ENCODE measurements at regions not wholly inside any gene's neighbourhood (a gene's known extent, or its start where the extent isn't known, plus 50 kb on each side); places are given as distances from the start of the nearest gene placed in this dataset.

GRCh38 chr16:8184854-8185253 is 405.5 kb downstream of the TMEM114 start:
- Mint-ChIP-seq H3K27me3 (no peaks in the 10 kb centered on the region), H3K4me1 (no peaks in the 10 kb centered on the region), H3K27ac (no peak overlapping the region), H3K36me3 (no peaks in the 10 kb centered on the region), H3K9me3 (peaks cover 23% of the 10 kb centered on the region), H3K4me3 (no peak overlapping the region)
- CTCF ChIA-PET = no interaction called here
- DNase-seq = no peak

DNA sequence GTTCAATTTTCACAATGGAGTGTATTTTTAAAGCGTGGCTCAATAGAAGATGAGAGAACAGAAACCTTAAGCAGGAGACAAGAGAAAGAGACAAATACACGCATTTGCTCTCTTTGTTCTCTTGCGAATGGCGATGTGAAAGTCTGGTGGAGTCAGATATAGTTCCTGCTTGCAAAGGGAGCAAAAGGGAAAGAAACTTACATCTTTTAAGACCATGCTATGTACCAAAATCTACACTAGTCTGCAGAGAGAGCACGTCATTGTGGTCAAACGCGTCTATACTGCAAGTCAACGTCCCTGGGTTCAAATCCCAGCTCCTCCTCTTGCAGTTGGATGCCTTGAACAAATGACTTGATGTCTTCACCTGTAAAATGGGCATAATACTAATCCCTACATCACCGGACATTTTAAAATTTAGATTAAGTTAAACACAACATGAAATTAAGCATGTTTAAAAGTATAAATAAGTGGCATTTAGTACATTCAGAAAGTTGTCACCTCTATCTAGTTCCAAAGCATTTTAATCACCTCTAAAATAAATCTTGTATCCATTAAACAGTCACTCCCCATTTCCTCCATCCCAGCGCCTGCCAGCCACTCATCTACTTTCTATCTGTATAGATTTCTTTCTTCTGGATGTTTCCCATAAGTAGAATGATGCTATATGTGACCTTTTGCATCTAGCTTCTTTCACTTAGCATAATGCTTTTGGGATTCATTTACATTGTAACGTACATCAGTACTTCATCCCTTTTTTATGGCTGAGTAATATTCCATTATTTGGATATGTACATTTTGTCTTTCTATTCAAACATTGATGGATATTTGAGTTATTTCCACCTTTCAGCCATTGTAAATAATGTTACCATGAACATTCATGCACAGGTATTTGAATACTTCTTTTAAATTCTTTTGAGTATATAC is 406.9 kb downstream of the TMEM114 start:
- no peaks in the 10 kb centered on the region for H3K27me3 Mint-ChIP-seq
- no peaks in the 10 kb centered on the region for H3K36me3 Mint-ChIP-seq
- CTCF ChIA-PET = no interaction called here
- no peak overlapping the region for H3K4me3 Mint-ChIP-seq
- no peak for DNase-seq
- no peaks in the 10 kb centered on the region for H3K4me1 Mint-ChIP-seq
- no peak overlapping the region for H3K27ac Mint-ChIP-seq
- peaks cover 19% of the 10 kb centered on the region for H3K9me3 Mint-ChIP-seq

DNA sequence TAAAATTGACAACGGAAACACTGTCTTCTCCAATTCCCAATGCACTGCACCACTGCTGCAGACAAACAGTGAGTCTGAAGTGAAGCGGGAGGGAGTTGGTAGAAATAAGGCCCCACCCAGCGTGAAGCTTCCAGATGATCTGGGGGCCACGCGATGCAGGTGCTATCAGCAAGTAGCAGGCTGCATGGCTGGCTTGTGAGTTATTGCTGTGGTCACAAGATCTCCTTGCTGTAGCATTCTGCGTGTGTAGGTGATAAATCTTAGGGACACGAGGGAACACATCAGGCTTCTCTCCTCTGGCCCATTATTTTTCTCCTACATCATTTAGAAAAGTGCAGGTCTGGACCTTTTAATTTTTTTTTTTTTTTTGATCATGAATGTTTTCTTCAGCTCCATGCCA is 407.6 kb downstream of the TMEM114 start:
- Mint-ChIP-seq H3K4me1 (no peaks in the 10 kb centered on the region), H3K9me3 (peaks cover 18% of the 10 kb centered on the region), H3K4me3 (no peak overlapping the region), H3K36me3 (no peaks in the 10 kb centered on the region), H3K27ac (no peak overlapping the region), H3K27me3 (no peaks in the 10 kb centered on the region)
- DNase-seq = no peak
- CTCF ChIA-PET = no interaction called here

DNA sequence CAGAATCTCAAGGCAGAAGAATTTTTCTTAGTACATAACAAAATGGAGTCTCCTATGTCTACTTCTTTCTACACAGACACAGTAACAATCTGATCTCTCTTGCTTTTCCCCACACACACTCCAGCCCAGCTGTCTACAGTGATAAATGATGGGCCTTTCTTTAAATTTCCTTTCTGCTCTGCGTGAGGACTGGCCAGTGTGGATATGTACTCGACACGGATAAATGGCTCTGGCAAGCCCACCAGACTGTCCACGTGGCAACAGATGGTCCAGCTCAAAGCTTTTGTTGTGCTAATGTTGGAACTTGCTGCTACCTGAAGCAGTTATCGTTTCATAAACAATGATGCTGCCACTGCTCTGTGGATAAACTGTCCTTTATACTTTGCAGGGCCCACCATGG is 410.7 kb downstream of the TMEM114 start:
- Mint-ChIP-seq H3K4me1 (no peaks in the 10 kb centered on the region), H3K27me3 (no peaks in the 10 kb centered on the region), H3K9me3 (peaks cover 9% of the 10 kb centered on the region), H3K27ac (no peak overlapping the region), H3K36me3 (no peaks in the 10 kb centered on the region), H3K4me3 (no peak overlapping the region)
- CTCF ChIA-PET = interaction anchor here (0.5 kb wide), 1 partner anchor 288 kb away, joined by 3 read pairs; no protein-coding TSS in a partner anchor
- DNase-seq = no peak

- peaks cover 3% of the 10 kb centered on the region for H3K9me3 Mint-ChIP-seq
- H3K4me1 Mint-ChIP-seq = no peaks in the 10 kb centered on the region
- H3K4me3 Mint-ChIP-seq = no peak overlapping the region
- no peak overlapping the region for H3K27ac Mint-ChIP-seq
- no peaks in the 10 kb centered on the region for H3K27me3 Mint-ChIP-seq
- CTCF ChIA-PET = no interaction called here
- H3K36me3 Mint-ChIP-seq = no peaks in the 10 kb centered on the region
- DNase-seq = no peak
These were observed 412.0 kb downstream of the TMEM114 start for GRCh38 chr16:8178271-8178670.

- DNase-seq = no peak
- Mint-ChIP-seq H3K27ac (no peak overlapping the region), H3K27me3 (no peaks in the 10 kb centered on the region), H3K4me3 (no peak overlapping the region), H3K9me3 (peaks cover 7% of the 10 kb centered on the region), H3K4me1 (no peaks in the 10 kb centered on the region), H3K36me3 (no peaks in the 10 kb centered on the region)
- CTCF ChIA-PET = no interaction called here
These were observed 414.9 kb downstream of the TMEM114 start for GRCh38 chr16:8175411-8175810.

GRCh38 chr16:8173111-8173644 is 417.1 kb downstream of the TMEM114 start:
- CTCF ChIA-PET = interaction anchor here (0.5 to 0.6 kb wide), 2 partner anchors 13 to 1489 kb away, joined by 3 to 7 read pairs; no protein-coding TSS in a partner anchor
- H3K27me3 Mint-ChIP-seq = no peaks in the 10 kb centered on the region
- no peaks in the 10 kb centered on the region for H3K4me1 Mint-ChIP-seq
- H3K9me3 Mint-ChIP-seq = peaks cover 14% of the 10 kb centered on the region
- peak; percentile 37 for DNase-seq
- no peaks in the 10 kb centered on the region for H3K36me3 Mint-ChIP-seq
- no peak overlapping the region for H3K27ac Mint-ChIP-seq
- no peak overlapping the region for H3K4me3 Mint-ChIP-seq

- H3K9me3 Mint-ChIP-seq = peaks cover 18% of the 10 kb centered on the region
- H3K27me3 Mint-ChIP-seq = no peaks in the 10 kb centered on the region
- no peak overlapping the region for H3K27ac Mint-ChIP-seq
- H3K36me3 Mint-ChIP-seq = no peaks in the 10 kb centered on the region
- H3K4me3 Mint-ChIP-seq = no peak overlapping the region
- no peak for DNase-seq
- H3K4me1 Mint-ChIP-seq = no peaks in the 10 kb centered on the region
- CTCF ChIA-PET = interaction anchor here (0.5 kb wide), 1 partner anchor 12 kb away, joined by 3 read pairs; no protein-coding TSS in a partner anchor
These were observed 417.8 kb downstream of the TMEM114 start for GRCh38 chr16:8172551-8172950.

DNA sequence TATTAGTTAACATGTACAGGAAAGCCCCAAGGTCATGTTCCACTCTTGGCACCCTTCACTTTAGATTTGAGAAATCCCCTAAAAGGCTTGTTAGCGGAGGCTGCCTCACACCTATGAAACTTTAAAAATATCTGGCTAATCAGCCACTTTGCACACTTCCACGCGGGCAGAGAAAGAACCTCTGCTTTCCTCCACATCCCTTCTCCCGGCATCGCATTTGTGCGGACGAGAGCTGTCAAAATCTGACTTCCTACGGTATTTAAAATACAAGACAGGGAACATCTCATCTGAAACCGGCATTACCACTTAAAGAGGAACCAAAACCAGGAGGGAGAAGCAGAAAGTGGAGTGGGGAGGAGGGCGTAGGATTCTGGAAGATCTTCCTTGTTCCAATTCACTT is 422.3 kb downstream of the TMEM114 start:
- Mint-ChIP-seq H3K4me3 (no peak overlapping the region), H3K4me1 (no peaks in the 10 kb centered on the region), H3K27me3 (no peaks in the 10 kb centered on the region), H3K27ac (no peak overlapping the region), H3K9me3 (peaks cover 29% of the 10 kb centered on the region), H3K36me3 (no peaks in the 10 kb centered on the region)
- CTCF ChIA-PET = no interaction called here
- no peak for DNase-seq

DNA sequence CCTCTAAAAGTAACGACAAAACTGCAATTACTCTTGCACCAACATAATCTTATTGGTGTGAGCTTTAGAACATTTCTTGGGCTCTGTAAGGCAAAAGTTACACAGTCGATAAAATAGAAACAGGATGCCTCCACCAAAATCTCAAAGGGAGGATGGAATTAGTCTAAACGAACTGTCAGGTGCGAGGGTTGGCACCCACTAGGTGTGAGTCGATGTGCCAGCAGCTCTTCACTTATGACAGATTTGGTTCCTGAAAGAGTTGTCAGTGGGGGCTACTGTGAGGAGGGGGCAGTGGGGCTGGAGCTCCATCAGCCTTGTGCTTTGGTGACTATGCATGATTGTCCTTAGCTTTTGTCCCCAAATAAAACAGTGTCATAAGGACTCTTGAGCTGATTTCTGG is 422.9 kb downstream of the TMEM114 start:
- Mint-ChIP-seq H3K4me3 (no peak overlapping the region), H3K27me3 (no peaks in the 10 kb centered on the region), H3K36me3 (no peaks in the 10 kb centered on the region), H3K9me3 (peaks cover 32% of the 10 kb centered on the region), H3K27ac (no peak overlapping the region), H3K4me1 (no peaks in the 10 kb centered on the region)
- CTCF ChIA-PET = no interaction called here
- no peak for DNase-seq

DNA sequence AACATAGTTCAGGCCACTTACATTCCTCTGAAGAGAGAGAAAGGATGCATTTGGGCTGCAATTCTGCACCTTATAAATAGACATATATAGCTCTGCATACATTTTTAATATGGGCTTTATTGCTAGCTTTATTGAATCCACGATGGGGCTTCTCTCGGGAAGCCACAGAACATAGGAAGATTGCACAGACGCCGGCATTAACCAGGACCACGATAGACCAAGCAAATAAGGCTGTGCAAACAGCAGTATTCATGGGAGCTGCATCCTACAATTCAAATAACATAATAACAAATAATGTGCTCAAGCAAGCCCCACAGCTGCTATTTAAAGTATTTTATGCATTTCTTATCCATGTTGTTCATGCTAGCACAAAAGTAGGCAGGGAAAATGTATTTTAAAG is 432.3 kb downstream of the TMEM114 start:
- H3K27me3 Mint-ChIP-seq = no peaks in the 10 kb centered on the region
- H3K9me3 Mint-ChIP-seq = peaks cover 27% of the 10 kb centered on the region
- no peak for DNase-seq
- H3K4me1 Mint-ChIP-seq = no peaks in the 10 kb centered on the region
- no peaks in the 10 kb centered on the region for H3K36me3 Mint-ChIP-seq
- CTCF ChIA-PET = no interaction called here
- H3K27ac Mint-ChIP-seq = no peak overlapping the region
- no peak overlapping the region for H3K4me3 Mint-ChIP-seq

DNA sequence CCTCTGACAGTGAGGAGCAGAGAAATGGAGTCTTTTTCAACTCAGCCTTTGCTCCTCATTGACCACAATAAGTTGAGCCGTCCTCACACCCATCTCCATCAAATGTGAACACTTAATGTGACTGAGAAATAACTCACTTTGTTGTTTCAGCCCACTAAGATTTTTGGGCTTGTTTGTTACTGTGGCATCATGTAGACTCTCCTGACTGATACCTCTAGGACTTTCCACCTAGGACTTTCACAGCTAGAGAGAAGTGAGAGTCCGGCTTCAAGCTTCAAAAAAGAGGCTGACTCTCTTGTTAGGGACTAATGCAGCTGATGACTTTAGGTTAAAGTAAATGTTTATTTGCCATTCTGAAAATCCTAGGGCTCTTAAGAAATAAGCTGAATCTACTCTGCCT is 435.0 kb downstream of the TMEM114 start:
- no peak overlapping the region for H3K4me3 Mint-ChIP-seq
- DNase-seq = no peak
- no peaks in the 10 kb centered on the region for H3K27me3 Mint-ChIP-seq
- H3K4me1 Mint-ChIP-seq = no peaks in the 10 kb centered on the region
- CTCF ChIA-PET = no interaction called here
- no peak overlapping the region for H3K27ac Mint-ChIP-seq
- H3K36me3 Mint-ChIP-seq = no peaks in the 10 kb centered on the region
- H3K9me3 Mint-ChIP-seq = peaks cover 29% of the 10 kb centered on the region

- DNase-seq = no peak
- H3K4me1 Mint-ChIP-seq = no peaks in the 10 kb centered on the region
- no peak overlapping the region for H3K4me3 Mint-ChIP-seq
- H3K9me3 Mint-ChIP-seq = peaks cover 25% of the 10 kb centered on the region
- H3K27ac Mint-ChIP-seq = no peak overlapping the region
- no peaks in the 10 kb centered on the region for H3K27me3 Mint-ChIP-seq
- CTCF ChIA-PET = no interaction called here
- H3K36me3 Mint-ChIP-seq = no peaks in the 10 kb centered on the region
These were observed 443.9 kb downstream of the TMEM114 start for GRCh38 chr16:8146256-8147012.

DNA sequence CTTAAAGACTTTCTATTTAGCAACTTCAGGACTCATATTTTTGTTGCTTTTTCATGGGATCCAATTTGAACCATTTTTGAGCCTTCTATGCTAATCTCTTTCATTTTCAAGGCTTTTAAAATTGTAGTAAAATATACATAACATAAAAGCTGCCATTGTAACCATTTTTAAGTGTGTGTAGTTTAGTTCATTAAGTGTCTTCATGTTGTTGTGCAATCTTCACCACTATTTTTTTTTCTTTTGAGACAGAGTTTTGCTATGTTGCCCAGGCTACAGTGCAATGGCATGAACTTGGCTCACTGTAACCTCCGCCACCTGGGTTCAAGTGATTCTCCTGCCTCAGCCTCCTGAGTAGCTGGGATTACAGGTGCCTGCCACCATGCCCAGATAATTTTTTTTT is 451.6 kb downstream of the TMEM114 start:
- H3K36me3 Mint-ChIP-seq = no peaks in the 10 kb centered on the region
- no peak overlapping the region for H3K4me3 Mint-ChIP-seq
- DNase-seq = no peak
- no peaks in the 10 kb centered on the region for H3K4me1 Mint-ChIP-seq
- peaks cover 3% of the 10 kb centered on the region for H3K9me3 Mint-ChIP-seq
- no peaks in the 10 kb centered on the region for H3K27me3 Mint-ChIP-seq
- no peak overlapping the region for H3K27ac Mint-ChIP-seq
- CTCF ChIA-PET = no interaction called here

- Mint-ChIP-seq H3K4me3 (no peak overlapping the region), H3K9me3 (peaks cover 5% of the 10 kb centered on the region), H3K4me1 (no peaks in the 10 kb centered on the region), H3K27ac (no peak overlapping the region), H3K36me3 (no peaks in the 10 kb centered on the region), H3K27me3 (no peaks in the 10 kb centered on the region)
- no peak for DNase-seq
- CTCF ChIA-PET = no interaction called here
These were observed 452.7 kb downstream of the TMEM114 start for GRCh38 chr16:8137606-8138005.

Measured in activated naive CD4-positive, alpha-beta T cell treated with anti-CD3 and anti-CD28 coated beads, Interleukin-2, amount 10 ng/mL, durations not matched to agents 7 days and 5 days (primary cell).